ENCODE measurements at regions not wholly inside any gene's neighbourhood (a gene's known extent, or its start where the extent isn't known, plus 50 kb on each side); places are given as distances from the start of the nearest gene placed in this dataset.
"Not testable (repeated sequence)": the region's sequence is repeated elsewhere in the genome, so short reads cannot be mapped to it uniquely, and the experiment has no call there.

GRCh38 chr5:155514105-155514563 lies 500.6 kb downstream of the KIF4B start:
- no peak for DNase-seq

DNA sequence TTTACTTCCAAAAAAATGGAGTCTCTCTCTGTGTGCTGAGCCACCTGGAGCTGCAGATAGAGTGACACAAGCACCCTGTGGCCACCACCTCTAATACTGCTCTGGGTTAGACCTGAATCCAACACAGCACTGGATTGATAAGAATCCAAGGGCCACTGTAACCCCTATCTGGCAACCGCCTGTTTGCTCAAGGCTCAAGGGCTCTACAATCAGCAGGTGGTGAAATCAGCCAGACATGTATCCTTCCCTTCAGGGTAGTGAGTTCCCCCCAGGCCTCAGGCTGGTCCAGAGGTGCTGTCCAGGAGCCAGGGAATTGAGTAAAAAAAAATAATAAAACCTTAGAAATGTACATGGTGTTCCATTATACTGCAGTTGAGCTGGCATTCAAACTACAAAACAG lies 509.0 kb downstream of the KIF4B start:
- no peak for DNase-seq

GRCh38 chr5:155529362-155529761 lies 515.8 kb downstream of the KIF4B start:
- no peak for DNase-seq

DNA sequence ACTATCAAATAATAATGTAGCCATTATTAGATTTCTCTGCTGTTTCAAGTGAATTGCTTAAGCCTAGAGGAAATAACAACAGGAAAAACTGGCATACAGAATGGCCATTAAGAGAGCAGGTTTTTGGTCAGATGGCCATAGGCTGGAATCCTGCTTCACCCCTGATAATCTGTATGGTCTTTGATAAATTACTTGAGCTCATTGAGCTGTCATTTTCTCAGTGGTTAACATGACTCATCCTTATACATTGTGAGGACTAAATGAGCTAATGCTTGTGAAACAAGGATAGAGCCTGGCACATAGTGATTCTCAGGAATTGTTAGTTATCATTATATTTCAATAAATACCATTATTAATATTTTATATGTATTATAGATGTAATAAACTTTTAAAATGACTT lies 516.5 kb downstream of the KIF4B start:
- DNase-seq, result no peak

DNA sequence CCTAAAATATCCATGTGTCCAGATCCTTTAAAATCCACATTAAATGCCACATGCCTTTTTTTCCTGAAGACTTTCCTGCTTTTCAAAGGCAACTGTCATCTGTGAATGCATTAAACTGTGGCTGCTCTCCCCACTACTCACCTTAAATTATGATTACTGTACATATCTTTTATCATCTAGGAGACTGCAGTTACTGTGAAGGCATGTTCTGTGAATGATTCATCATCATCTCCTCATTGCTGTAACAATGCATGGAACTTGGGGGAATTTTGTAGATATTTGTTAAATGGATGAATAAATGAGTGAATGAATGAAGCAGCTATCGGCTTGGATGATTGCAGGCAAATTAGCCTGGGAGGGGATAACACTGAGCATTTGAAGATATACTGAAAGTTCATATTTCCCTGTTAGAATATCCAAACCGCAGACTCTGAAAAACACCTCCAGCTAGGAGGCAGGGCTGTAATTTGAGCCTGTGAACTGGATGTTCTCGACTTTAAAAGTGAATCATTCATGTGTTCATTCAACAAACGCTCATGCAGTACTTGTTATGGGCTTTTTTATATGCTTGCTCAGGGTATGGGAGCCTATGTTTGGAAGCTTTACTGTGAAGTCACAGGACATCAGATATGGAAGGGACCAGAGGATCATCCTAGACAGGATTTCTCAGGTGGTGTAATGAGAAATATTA lies 519.2 kb downstream of the KIF4B start:
- no peak for DNase-seq

- no peak for DNase-seq
These were observed 526.5 kb downstream of the KIF4B start for GRCh38 chr5:155540000-155540595.

- no peak for DNase-seq
These were observed 532.5 kb downstream of the KIF4B start for GRCh38 chr5:155546075-155546474.

DNA sequence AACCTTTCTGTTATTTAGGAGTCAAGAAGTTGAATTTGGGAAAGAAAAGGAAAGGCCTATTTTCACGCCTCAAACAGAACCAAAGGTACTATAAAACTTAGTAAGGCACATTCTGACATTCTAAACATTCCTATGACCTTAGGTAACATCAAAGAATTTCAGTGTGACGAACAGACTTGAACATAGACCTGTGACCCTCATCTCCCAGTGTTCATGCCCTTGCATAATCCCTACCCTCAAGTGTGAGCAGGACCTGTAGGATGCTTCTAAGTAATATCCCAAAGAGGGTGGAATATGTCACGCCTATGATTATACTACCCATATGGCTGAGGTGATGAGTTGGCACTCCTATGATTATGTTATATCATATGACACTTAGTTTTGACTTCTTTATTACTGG lies 540.9 kb downstream of the KIF4B start:
- no peak for DNase-seq

GRCh38 chr5:155556222-155556621 lies 542.7 kb downstream of the KIF4B start:
- DNase-seq, result no peak

- no peak for DNase-seq
These were observed 543.1 kb downstream of the KIF4B start for GRCh38 chr5:155556700-155557099.

GRCh38 chr5:155562158-155562557 lies 548.6 kb downstream of the KIF4B start:
- DNase-seq, result no peak

DNA sequence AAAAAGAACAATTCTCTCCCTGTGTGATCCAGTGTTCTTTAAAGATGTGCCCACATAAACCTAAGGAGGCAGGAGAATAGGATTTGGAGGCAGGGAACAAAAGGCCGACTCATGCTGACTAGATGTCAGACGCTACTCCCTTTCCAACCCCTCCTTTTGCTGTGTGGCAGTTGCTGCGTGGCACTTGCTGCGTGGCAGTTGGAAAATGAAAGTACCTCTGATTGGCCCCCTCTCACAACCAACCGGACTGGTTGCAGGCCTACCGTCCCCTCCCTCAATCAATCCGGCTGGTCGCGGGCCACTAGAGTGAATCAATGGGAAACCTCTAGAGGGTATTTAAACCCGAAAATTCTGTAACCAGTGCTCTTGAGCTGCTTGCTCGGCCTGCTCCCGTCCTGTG lies 551.0 kb downstream of the KIF4B start:
- no peak for DNase-seq

DNA sequence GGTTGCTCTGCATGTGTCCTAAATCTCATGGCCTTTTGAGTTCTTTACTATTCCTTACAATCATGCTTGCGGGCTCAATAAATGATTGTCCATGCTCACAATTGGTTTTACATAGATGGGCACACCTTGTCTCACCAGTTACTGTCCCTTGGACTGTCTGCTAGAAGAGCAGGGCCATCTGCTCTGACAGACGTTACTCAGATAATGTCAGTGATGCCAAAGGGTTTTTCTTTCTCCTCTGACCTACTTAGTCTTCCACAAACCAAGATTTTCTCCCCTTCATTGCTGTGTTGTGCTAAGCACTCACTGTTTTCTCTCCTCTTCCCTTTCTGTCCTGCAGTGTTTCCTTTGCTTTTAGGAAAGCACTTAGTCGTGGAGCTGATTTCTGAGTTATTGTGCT lies 562.3 kb downstream of the KIF4B start:
- no peak for DNase-seq

GRCh38 chr5:155586808-155587207 lies 573.3 kb downstream of the KIF4B start:
- DNase-seq, result not testable (repeated sequence)

- DNase-seq, result no peak
These were observed 573.9 kb downstream of the KIF4B start for GRCh38 chr5:155587458-155587857.

- DNase-seq, result no peak
These were observed 577.7 kb downstream of the KIF4B start for GRCh38 chr5:155591273-155591672.

DNA sequence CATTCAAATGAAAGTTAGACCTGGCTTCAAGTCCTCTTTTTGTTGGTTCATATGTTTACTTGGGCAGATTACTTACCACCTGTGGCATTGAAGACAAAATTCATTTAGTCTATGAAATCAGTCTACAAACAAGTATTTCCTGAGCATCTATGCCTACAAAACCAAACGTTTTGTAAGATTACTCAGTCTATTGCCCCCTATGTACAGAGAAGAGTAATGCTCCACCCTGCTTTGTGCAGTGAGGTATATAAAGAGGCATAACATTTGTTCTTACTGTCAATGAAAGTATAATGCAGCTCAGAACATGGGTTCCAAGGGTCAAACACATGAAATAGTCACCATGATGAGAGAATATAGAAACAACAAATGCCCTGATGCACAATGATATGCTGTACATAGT lies 580.7 kb downstream of the KIF4B start:
- no peak for DNase-seq

DNA sequence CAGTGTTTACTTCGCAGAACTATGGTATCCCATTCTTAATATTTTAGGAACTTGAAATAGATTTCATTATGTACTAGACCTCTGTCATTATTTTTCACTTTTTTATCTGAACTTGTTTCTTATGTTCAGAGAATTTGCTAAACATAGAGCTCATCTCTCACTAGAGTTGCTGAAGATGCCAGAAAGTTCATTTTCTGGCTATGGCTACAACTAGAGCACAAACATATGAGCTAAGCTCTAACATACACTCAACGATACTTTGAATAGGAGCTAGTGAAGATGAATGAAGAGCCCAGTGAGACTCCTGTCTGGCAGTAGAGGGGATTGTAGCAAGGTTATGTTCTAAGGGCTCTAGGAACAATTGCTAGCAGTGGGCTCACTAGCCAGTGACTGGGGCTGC lies 582.2 kb downstream of the KIF4B start:
- DNase-seq, result peak; percentile 10

- no peak for DNase-seq
These were observed 585.0 kb downstream of the KIF4B start for GRCh38 chr5:155598552-155598951.

DNA sequence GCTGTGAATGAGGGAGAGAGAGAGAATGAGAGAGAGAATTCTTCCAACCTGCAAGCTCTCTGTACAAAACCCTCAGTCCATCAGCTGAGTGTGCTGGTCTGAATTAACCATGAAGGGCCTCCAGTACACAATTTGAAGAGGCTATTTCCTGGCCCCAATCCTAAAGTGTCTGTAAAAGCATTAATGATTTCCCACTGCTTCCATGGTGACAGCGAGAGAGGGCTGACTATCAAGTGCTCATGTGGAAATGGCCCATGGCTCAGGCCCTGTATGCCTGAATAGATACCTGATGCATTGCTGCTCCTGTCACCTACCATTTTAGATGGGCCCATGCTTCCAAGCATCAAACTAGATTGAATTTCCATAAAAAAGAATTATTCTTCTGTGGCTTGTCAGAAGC lies 592.4 kb downstream of the KIF4B start:
- no peak for DNase-seq

GRCh38 chr5:155616779-155617392 lies 603.3 kb downstream of the KIF4B start:
- DNase-seq, result peak; percentile 43

DNA sequence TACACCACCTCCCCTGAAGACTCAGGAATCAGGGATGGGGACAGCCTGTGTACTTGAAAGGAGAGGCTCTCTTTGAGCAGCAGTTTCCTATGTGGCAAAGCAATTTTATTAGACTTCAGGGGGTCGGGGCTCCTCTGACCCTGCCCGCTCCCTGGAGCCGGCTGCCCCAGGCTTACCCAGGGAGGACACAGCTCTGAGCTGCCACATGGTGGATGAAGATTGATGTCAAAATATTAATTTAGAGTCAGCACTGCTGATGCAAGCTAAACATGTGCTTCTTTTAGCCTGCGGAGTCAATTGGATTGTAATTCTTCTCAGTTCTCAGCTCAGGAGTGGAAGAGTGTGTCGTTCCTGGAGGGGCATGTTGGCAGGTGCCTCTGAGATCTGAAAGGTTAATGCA lies 606.1 kb downstream of the KIF4B start:
- no peak for DNase-seq

DNA sequence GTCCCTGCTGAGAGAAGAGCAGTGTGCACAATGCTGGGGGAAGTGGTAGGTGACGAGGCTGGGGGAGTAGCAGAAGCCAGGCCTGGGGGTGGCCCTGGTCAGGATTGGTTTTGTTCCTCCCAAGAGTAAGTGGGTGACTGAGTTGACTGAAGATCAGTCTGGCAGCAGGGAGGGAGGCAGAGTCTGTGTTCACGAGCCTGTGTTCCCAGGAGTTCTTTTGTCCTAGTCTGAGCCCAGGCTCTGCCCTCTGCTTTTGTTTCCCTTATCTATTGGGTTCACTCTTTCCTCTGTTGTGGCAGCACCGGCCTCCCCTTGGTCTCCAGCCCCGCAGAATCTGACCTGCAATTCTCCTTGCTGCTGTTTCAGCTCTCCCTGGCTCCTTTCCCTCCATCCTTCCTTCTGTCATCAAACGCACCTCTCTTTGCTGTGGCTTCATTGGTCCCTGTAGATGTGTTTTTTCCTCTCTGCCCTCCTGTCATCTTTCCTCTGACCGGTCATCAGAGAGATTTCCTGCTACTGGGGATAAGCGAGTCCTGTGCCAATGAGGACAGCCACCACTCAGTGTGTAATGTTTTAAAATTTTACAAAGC lies 607.4 kb downstream of the KIF4B start:
- no peak for DNase-seq

Data from tongue (tissue), 1 donor.